ENCODE measurements at regions not wholly inside any gene's neighbourhood (a gene's known extent, or its start where the extent isn't known, plus 50 kb on each side); places are given as distances from the start of the nearest gene placed in this dataset.

- POLR2A ChIA-PET = no interaction called here
- TF ChIP-seq, protein P1, sequence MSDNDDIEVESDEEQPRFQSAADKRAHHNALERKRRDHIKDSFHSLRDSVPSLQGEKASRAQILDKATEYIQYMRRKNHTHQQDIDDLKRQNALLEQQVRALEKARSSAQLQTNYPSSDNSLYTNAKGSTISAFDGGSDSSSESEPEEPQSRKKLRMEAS (IDR thresholded peaks at IDR 0.05; ENCODE audit: insufficient read depth, insufficient read length) = no peak
- TF ChIP-seq MYC (IDR thresholded peaks at IDR 0.05; ENCODE audit: low read depth, low read length) (no peak), CTCF (IDR thresholded peaks at IDR 0.05; ENCODE audit: extremely low read depth in 1 of 2, insufficient read depth in 1 of 2, low read depth in 1 of 2, low read length in 2 of 2) (no peak), POLR2A (IDR thresholded peaks at IDR 0.05; ENCODE audit: low read depth, low read length) (no peak), FOS (IDR thresholded peaks at IDR 0.05; ENCODE audit: borderline replicate concordance, insufficient read depth, low read length) (no peak), EZH2 (IDR thresholded peaks at IDR 0.05; ENCODE audit: borderline replicate concordance, low read depth, low read length, severe bottlenecking) (no peak), GATA2 (IDR thresholded peaks at IDR 0.05; ENCODE audit: insufficient read depth, insufficient read length, low read depth, low read length) (no peak), POLR2AphosphoS5 (IDR thresholded peaks at IDR 0.05; ENCODE audit: insufficient read depth, low read depth, low read length) (no peak), JUN (IDR thresholded peaks at IDR 0.05; ENCODE audit: borderline replicate concordance, insufficient read depth, insufficient read length, low read depth) (no peak)
- Histone ChIP-seq H3K4me3 (replicated peaks in 1 of 3; ENCODE audit: insufficient read depth in 1 of 3, low read depth in 1 of 3, low read length in 3 of 3) (no peak overlapping the region), H3K36me3 (ENCODE audit: control insufficient read depth in 2 of 2, extremely low read depth in 1 of 2, insufficient read depth in 2 of 2, low read length in 2 of 2) (no peaks in the 10 kb centered on the region), H3K27ac (ENCODE audit: insufficient read depth, low read depth, low read length) (no peak overlapping the region), H3K4me2 (ENCODE audit: insufficient read depth, low read length) (no peak overlapping the region), H3K27me3 (ENCODE audit: control insufficient read depth in 2 of 2, insufficient read depth in 2 of 2, low read length in 2 of 2) (no peaks in the 10 kb centered on the region), H3K4me1 (ENCODE audit: control insufficient read depth, extremely low read depth, insufficient read depth, low read length) (no peaks in the 10 kb centered on the region), H3K9me3 (replicated peaks; ENCODE audit: control insufficient read depth, insufficient read depth, low read length) (peaks cover 4% of the 10 kb centered on the region), H3K79me2 (ENCODE audit: control insufficient read depth, insufficient read depth, low read length) (no peaks in the 10 kb centered on the region), H3K9me1 (replicated peaks; ENCODE audit: control insufficient read depth, extremely low read depth, insufficient read depth, low read length) (no peaks in the 10 kb centered on the region), H4K20me1 (replicated peaks; ENCODE audit: control insufficient read depth, extremely low read depth, insufficient read depth, low read length) (no peaks in the 10 kb centered on the region), H3K9ac (replicated peaks; ENCODE audit: extremely low read depth, insufficient read depth, low read length) (no peak overlapping the region), H2AFZ (ENCODE audit: low read depth, low read length) (no peak overlapping the region)
- DNase-seq (ENCODE audit: low read depth, low spot score) (no peak), FAIRE-seq (no peak)
- dilution Hi-C loops (cut with MboI; ENCODE audit: extremely low pct_ligation_motif_present, low sequenced_read_pairs) = no loop called here
- BruUV-seq (replicated peaks) = no TSS peak
- CTCF ChIA-PET = no interaction called here
- intact Hi-C loops (cut with micrococcal nuclease) = no loop called here
These were observed 836.1 kb downstream of the GALC start for GRCh38 chr14:87156878-87157277.
